ENCODE measurements at regions not wholly inside any gene's neighbourhood (a gene's known extent, or its start where the extent isn't known, plus 50 kb on each side); places are given as distances from the start of the nearest gene placed in this dataset.

DNA sequence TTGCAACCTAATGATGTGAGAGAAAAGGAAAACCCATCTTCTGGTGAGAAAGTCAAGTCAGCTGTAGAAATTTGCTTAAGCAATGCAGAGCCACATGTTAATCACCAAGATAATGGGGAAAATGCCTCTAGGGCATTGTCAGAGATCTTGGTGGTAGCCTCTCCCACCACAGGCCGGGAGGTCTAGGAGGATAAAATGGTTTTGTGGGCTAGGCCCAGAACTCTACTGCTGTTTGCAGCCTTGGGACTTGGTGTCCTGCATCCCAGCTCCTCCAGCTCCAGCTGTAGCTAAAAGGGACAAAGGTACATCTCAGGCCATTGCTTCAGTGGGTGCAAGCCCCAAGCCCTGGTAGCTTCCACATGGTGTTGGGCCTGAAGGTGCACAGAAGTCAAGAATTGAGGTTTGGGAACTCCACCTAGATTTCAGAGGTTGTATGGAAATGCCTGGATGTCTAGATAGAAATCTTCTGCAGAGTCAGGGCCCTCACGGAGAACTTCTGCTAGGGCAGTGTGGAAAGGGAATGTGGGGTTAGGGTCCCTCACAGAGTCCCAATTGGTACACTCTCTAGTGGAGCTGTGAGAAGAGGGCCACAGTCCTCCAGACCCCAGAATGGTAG, 382.2 kb upstream of the KLHL1 start:
- intact Hi-C loops (cut with DNase I) = no loop called here
- H3K36me3 ChIP-seq = no peaks in the 10 kb centered on the region
- no peaks in the 10 kb centered on the region for H3K27me3 ChIP-seq
- H3K9me3 ChIP-seq = no peaks in the 10 kb centered on the region
- no peak overlapping the region for H3K4me3 ChIP-seq
- no peak overlapping the region for H3K27ac ChIP-seq
- H3K4me1 ChIP-seq (ENCODE audit: insufficient read depth) = no peaks in the 10 kb centered on the region
- DNase-seq = no peak
- 89 to 93% (median 90%) methylated on average over 2 of the region's 2 CpGs for WGBS, 3 donors
- TF ChIP-seq, protein P1, sequence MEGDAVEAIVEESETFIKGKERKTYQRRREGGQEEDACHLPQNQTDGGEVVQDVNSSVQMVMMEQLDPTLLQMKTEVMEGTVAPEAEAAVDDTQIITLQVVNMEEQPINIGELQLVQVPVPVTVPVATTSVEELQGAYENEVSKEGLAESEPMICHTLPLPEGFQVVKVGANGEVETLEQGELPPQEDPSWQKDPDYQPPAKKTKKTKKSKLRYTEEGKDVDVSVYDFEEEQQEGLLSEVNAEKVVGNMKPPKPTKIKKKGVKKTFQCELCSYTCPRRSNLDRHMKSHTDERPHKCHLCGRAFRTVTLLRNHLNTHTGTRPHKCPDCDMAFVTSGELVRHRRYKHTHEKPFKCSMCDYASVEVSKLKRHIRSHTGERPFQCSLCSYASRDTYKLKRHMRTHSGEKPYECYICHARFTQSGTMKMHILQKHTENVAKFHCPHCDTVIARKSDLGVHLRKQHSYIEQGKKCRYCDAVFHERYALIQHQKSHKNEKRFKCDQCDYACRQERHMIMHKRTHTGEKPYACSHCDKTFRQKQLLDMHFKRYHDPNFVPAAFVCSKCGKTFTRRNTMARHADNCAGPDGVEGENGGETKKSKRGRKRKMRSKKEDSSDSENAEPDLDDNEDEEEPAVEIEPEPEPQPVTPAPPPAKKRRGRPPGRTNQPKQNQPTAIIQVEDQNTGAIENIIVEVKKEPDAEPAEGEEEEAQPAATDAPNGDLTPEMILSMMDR (IDR thresholded peaks at IDR 0.05) = no peak
- TF ChIP-seq EP300 (IDR thresholded peaks at IDR 0.05) (no peak), POLR2A (IDR thresholded peaks at IDR 0.05) (no peak)

DNA sequence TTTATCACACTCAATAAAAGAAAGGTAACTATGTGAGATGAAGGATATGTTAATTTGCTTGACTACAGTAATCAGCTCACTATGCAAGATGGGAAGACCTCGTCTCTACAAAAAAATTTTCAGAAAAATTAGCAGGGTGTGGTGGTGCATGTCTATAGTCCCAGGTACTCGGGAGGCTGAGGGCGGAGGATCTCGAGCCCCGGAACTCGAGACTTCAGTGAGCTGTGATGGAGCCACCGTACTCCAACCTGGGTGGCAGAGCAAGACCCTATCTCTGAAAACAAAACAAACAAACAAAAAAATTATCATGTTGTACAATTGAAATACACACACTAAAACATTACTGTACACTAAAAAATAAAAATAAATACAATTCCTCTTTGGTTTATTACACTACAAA, 376.7 kb upstream of the KLHL1 start:
- WGBS, 3 donors = 86 to 90% (median 87%) methylated on average over 7 of the region's 7 CpGs
- no peaks in the 10 kb centered on the region for H3K4me1 ChIP-seq (ENCODE audit: insufficient read depth)
- no peaks in the 10 kb centered on the region for H3K27me3 ChIP-seq
- TF ChIP-seq, protein P1 (IDR thresholded peaks at IDR 0.05) = no peak
- TF ChIP-seq POLR2A (IDR thresholded peaks at IDR 0.05) (no peak), EP300 (IDR thresholded peaks at IDR 0.05) (no peak)
- H3K4me3 ChIP-seq = no peak overlapping the region
- H3K9me3 ChIP-seq = no peaks in the 10 kb centered on the region
- H3K27ac ChIP-seq = no peak overlapping the region
- no peak for DNase-seq
- no peaks in the 10 kb centered on the region for H3K36me3 ChIP-seq
- intact Hi-C loops (cut with DNase I) = no loop called here

DNA sequence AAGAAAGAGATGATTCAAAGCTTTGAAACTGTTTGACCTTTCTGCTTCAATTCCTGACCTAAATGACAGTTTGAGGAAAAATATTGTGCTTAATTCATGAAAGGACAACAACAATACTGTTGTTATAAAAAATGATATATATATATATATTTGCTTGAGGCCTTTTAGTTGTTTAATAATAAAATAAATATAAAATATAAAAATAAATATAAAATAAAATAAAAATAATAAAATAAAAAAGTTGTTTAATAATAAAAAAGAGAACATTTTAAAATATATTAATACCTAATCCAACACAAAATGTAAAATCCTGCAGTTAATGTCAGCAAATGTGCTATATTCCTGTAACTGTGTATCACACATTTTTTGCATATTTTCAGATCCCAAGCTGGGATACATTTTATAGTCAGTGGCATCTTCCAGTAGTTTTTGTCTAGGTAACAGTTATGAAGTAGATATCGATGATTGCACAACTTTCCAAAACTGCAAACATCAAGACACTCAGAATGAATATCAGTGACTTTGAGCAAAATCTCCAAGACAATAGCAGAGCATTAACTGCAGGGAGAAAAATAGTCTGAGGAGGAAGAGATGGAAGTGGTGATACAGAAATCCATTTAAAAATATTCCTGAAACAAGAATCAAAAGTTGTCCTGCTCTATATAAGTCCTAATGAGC, 375.5 kb upstream of the KLHL1 start:
- H3K36me3 ChIP-seq = no peaks in the 10 kb centered on the region
- H3K4me1 ChIP-seq (ENCODE audit: insufficient read depth) = no peaks in the 10 kb centered on the region
- TF ChIP-seq POLR2A (IDR thresholded peaks at IDR 0.05) (no peak), EP300 (IDR thresholded peaks at IDR 0.05) (no peak)
- TF ChIP-seq, protein P1 (IDR thresholded peaks at IDR 0.05) = no peak
- no peak for DNase-seq
- WGBS, 3 donors = 85 to 90% (median 89%) methylated on average over 1 of the region's 1 CpG
- intact Hi-C loops (cut with DNase I) = no loop called here
- no peak overlapping the region for H3K27ac ChIP-seq
- no peaks in the 10 kb centered on the region for H3K27me3 ChIP-seq
- no peak overlapping the region for H3K4me3 ChIP-seq
- no peaks in the 10 kb centered on the region for H3K9me3 ChIP-seq

DNA sequence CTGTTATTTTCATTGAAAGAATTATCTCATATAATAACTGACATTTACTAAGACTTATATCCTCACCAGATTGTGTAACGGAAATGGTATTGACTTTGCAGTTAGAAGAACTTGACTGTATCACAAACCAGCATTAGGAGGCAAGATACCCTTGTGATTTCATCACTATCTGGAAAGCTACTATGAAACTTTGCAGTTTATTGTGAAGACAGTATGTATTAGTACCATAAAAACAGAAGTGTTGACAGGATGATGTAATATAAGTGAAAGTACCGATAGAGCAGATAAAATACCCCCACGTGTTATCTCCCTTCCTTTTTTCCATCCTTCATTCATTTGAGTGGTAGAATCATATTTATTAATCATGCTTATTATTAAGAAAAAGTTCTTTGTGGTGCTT, 365.7 kb upstream of the KLHL1 start:
- Histone ChIP-seq H3K4me3 (no peak overlapping the region), H3K36me3 (no peaks in the 10 kb centered on the region), H3K27ac (no peak overlapping the region), H3K27me3 (no peaks in the 10 kb centered on the region), H3K4me1 (ENCODE audit: insufficient read depth) (no peaks in the 10 kb centered on the region), H3K9me3 (no peaks in the 10 kb centered on the region)
- DNase-seq = no peak
- 32 to 36% (median 34%) methylated on average over 3 of the region's 3 CpGs for WGBS, 3 donors
- TF ChIP-seq EP300 (IDR thresholded peaks at IDR 0.05) (no peak), POLR2A (IDR thresholded peaks at IDR 0.05) (no peak)
- TF ChIP-seq, protein P1 (IDR thresholded peaks at IDR 0.05) = no peak
- intact Hi-C loops (cut with DNase I) = no loop called here

Data from ovary (tissue), 7 donors.